Lung (tissue), 11 donors: ENCODE measurements at regions not wholly inside any gene's neighbourhood (a gene's known extent, or its start where the extent isn't known, plus 50 kb on each side); places are given as distances from the start of the nearest gene placed in this dataset.
A peak's percentile ranks its signal among the peaks of the same experiment; 100 is the strongest.

ENCODE experiments used
- ATAC-seq: fragments of 200-7000 bp; cut with Tn5 transposase; one replicate; pipeline ENCODE4 v1.9.1; 2020; ENCODE audit warnings: moderate number of reproducible peaks; ENCODE audit not compliant: insufficient read depth, low FRiP score
- DNase-seq, 3 donors: peaks; one replicate each; pipeline ENCODE4 v3.0.0-alpha.2; 2013 to 2017
- H3K27ac ChIP-seq, 2 donors: one replicate each; pipeline ENCODE4 v1.5.1; 2013; ENCODE audit warnings: mild to moderate bottlenecking in 2 of 2, moderate library complexity in 2 of 2, control low read depth in 1 of 2, inconsistent platforms in 1 of 2, low read depth in 1 of 2, low read length in 1 of 2
- H3K27me3 ChIP-seq, 3 donors: one replicate each; pipeline ENCODE4 v1.5.1; 2013; ENCODE audit warnings: low read length in 2 of 3; ENCODE audit not compliant: control insufficient read depth in 3 of 3, insufficient read depth in 3 of 3
- H3K36me3 ChIP-seq, 4 donors: one replicate each; pipeline ENCODE4 v1.5.1; 2013; ENCODE audit warnings: low read length in 4 of 4, mild to moderate bottlenecking in 1 of 4, moderate library complexity in 1 of 4; ENCODE audit not compliant: control insufficient read depth in 4 of 4, insufficient read depth in 4 of 4
- H3K4me1 ChIP-seq, 5 donors: one replicate each; pipeline ENCODE4 v1.5.1; 2013; ENCODE audit warnings: low read length in 5 of 5, mild to moderate bottlenecking in 2 of 5, moderate library complexity in 1 of 5; ENCODE audit not compliant: control insufficient read depth in 5 of 5, insufficient read depth in 5 of 5
- H3K4me3 ChIP-seq: one replicate; pipeline ENCODE4 v1.5.1; 2013; ENCODE audit warnings: mild to moderate bottlenecking, control low read depth, moderate library complexity
- H3K9ac ChIP-seq, 2 donors: one replicate each; pipeline ENCODE4 v1.5.1; 2013; ENCODE audit warnings: low read length in 2 of 2, control low read depth in 1 of 2; ENCODE audit not compliant: insufficient read depth in 1 of 2
- H3K9me3 ChIP-seq, 4 donors: one replicate each; pipeline ENCODE4 v1.5.1; 2013; ENCODE audit warnings: low read length in 3 of 4, mild to moderate bottlenecking in 1 of 4, moderate library complexity in 1 of 4; ENCODE audit not compliant: control insufficient read depth in 4 of 4, insufficient read depth in 3 of 4
- CTCF ChIP-seq: IDR thresholded peaks from 2 replicates; pipeline ENCODE4 v1.5.1; 2012; ENCODE audit warnings: mild to moderate bottlenecking; ENCODE audit errors: control extremely low read depth, extremely low read depth
- WGBS, 2 donors: extraction: QIAGEN DNeasy Blood & Tissue Kit; methylation state at CpG; one replicate each; pipeline ENCODE4 v1.1.7; 2013; 5-methylcytosine and 5-hydroxymethylcytosine counted together
- donor health status: control.
- donor health status: control.
- donor health status: Bipolar disorder and iron deficiency.
- donor health status: healthy.
- donor health status: DM: yes; HTN: yes; CAD: no.

GRCh38 chr15:81532001-81532400 is 158.0 kb upstream of the TMC3 start:
- Histone ChIP-seq H3K4me3 (no peak overlapping the region), H3K27ac (no peak overlapping the region), H3K36me3 (no peaks in the 10 kb centered on the region), H3K27me3 (no peaks in the 10 kb centered on the region), H3K4me1 (peaks cover 0 to 31% (median 7%) of the 10 kb centered on the region in 5 donors), H3K9ac (no peak overlapping the region), H3K9me3 (no peaks in the 10 kb centered on the region)
- 89 to 92% methylated on average over 1 of the region's 1 CpG for WGBS, 2 donors
- ATAC-seq (no peak), DNase-seq (peak in 1 of 3 donors; percentile 2)
- no peak for TF ChIP-seq CTCF

DNA sequence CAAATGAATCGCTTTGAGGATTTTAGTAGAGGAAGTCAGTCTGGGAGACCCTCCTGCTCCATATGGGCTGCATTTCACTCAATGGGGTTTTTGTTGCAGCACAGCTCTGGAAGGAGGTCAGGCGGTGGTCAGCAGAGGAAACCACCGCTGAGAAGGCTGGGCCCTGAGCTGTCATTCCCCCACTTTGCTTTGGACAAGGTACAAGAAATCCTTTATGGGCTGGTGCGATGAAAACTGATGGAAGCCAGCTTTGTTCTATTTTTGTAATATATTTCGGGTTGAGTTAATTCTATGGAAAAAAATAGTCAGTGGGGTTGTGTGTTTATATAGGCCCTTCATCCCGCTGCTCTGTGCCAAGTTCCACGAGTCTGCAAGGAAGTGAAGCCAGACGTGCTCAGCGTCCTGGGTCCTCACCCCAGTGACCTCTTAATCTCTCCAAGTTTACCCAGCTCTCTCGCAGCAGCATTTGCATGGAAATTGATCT is 157.1 kb upstream of the TMC3 start:
- peak; percentile 76 to 94 (median 94) for DNase-seq
- WGBS, 2 donors, result 37 to 64% methylated on average over 10 of the region's 10 CpGs
- no peak for ATAC-seq
- H3K9me3 ChIP-seq, result no peaks in the 10 kb centered on the region
- H3K27ac ChIP-seq, result no peak overlapping the region
- H3K4me3 ChIP-seq, result no peak overlapping the region
- TF ChIP-seq CTCF, result no peak
- H3K4me1 ChIP-seq, result peaks cover 0 to 31% (median 7%) of the 10 kb centered on the region in 5 donors
- no peaks in the 10 kb centered on the region for H3K27me3 ChIP-seq
- H3K36me3 ChIP-seq, result no peaks in the 10 kb centered on the region
- no peak overlapping the region for H3K9ac ChIP-seq

- 84% methylated on average over 3 of the region's 3 CpGs for WGBS, 2 donors
- H3K9ac ChIP-seq, result no peak overlapping the region
- H3K27me3 ChIP-seq, result no peaks in the 10 kb centered on the region
- no peak overlapping the region for H3K4me3 ChIP-seq
- TF ChIP-seq CTCF, result no peak
- no peaks in the 10 kb centered on the region for H3K36me3 ChIP-seq
- DNase-seq (peak in 2 of 3 donors; percentile 21 to 33), ATAC-seq (no peak)
- H3K4me1 ChIP-seq, result peaks cover 0 to 31% (median 7%) of the 10 kb centered on the region in 5 donors
- no peaks in the 10 kb centered on the region for H3K9me3 ChIP-seq
- H3K27ac ChIP-seq, result no peak overlapping the region
Observed at GRCh38 chr15:81530271-81530691, 156.3 kb upstream of the TMC3 start.

- Histone ChIP-seq H3K9ac (no peak overlapping the region), H3K4me1 (peaks cover 0 to 31% (median 7%) of the 10 kb centered on the region in 5 donors), H3K4me3 (no peak overlapping the region), H3K27me3 (no peaks in the 10 kb centered on the region), H3K27ac (no peak overlapping the region), H3K36me3 (no peaks in the 10 kb centered on the region), H3K9me3 (no peaks in the 10 kb centered on the region)
- ATAC-seq, result no peak
- TF ChIP-seq CTCF, result no peak
- no peak for DNase-seq
- WGBS, 2 donors, result 74 to 91% methylated on average over 2 of the region's 2 CpGs
Observed at GRCh38 chr15:81529481-81529880, 155.5 kb upstream of the TMC3 start.
